ENCODE measurements at regions not wholly inside any gene's neighbourhood (a gene's known extent, or its start where the extent isn't known, plus 50 kb on each side); places are given as distances from the start of the nearest gene placed in this dataset.

GRCh38 chr1:84090447-84091245 is 53.4 kb upstream of the PRKACB start:
- H3K27ac ChIP-seq: no peak overlapping the region
- TF ChIP-seq ZFX (IDR thresholded peaks at IDR 0.05; ENCODE audit: borderline replicate concordance) (no peak), CTCF (IDR thresholded peaks at IDR 0.05) (no peak)

- H3K27ac ChIP-seq: no peak overlapping the region
- TF ChIP-seq ZFX (IDR thresholded peaks at IDR 0.05; ENCODE audit: borderline replicate concordance) (no peak), CTCF (IDR thresholded peaks at IDR 0.05) (no peak)
Observed at GRCh38 chr1:84089867-84090266, 54.2 kb upstream of the PRKACB start.

- TF ChIP-seq CTCF (IDR thresholded peaks at IDR 0.05): no peak
- no peak for TF ChIP-seq ZFX (IDR thresholded peaks at IDR 0.05; ENCODE audit: borderline replicate concordance)
Observed at GRCh38 chr1:84089465-84089864, 54.6 kb upstream of the PRKACB start.

DNA sequence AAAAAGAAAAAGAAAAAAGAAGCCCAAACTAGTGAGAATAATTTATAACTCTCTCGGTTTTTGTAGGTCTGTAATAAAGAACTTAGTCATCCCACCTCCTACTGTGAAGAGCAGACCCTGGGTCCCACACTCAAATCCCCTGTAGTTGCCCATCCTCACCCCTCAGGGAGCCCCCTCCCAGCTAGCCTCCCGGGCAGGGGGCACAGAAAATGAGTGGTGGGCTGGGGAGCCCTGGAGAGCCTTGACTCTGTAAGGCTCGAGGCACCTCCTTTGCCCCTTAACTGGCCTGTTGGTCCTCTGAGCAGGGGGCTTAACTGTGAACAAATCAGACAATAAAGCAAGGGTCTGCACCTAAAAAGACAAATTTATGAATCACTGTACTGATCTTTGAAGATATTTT is 57.5 kb upstream of the PRKACB start:
- TF ChIP-seq ZFX (IDR thresholded peaks at IDR 0.05; ENCODE audit: borderline replicate concordance): no peak
- TF ChIP-seq CTCF (IDR thresholded peaks at IDR 0.05): no peak
- H3K27ac ChIP-seq: no peak overlapping the region

More at GRCh38 chr1:84089465-84089864, 54.6 kb upstream of the PRKACB start:
- H3K27ac ChIP-seq: no peak overlapping the region

- no peak overlapping the region for H3K27ac ChIP-seq
- TF ChIP-seq CTCF (IDR thresholded peaks at IDR 0.05): no peak
- TF ChIP-seq ZFX (IDR thresholded peaks at IDR 0.05; ENCODE audit: borderline replicate concordance): no peak
Observed at GRCh38 chr1:84086189-84086588, 57.9 kb upstream of the PRKACB start.

DNA sequence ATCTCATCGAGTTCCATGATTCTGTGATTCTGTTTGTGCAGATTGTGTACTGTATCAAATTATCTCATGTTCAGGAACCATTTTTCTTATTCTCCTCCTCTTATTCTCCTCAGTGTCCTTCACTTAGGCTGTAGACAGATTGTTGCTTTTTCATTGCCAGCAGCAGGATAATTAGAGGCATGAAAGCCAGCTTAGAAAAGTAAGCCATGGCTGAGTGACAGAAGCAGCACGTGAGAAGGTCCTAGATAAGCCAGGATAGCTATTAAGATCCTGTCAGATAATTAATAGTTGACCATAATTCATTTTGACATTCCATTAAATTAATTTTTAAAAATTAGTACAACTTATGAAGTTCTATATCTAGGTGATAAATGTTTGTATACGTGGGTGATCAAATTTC is 60.8 kb upstream of the PRKACB start:
- H3K27ac ChIP-seq: no peak overlapping the region
- TF ChIP-seq CTCF (IDR thresholded peaks at IDR 0.05) (no peak), ZFX (IDR thresholded peaks at IDR 0.05; ENCODE audit: borderline replicate concordance) (no peak)

DNA sequence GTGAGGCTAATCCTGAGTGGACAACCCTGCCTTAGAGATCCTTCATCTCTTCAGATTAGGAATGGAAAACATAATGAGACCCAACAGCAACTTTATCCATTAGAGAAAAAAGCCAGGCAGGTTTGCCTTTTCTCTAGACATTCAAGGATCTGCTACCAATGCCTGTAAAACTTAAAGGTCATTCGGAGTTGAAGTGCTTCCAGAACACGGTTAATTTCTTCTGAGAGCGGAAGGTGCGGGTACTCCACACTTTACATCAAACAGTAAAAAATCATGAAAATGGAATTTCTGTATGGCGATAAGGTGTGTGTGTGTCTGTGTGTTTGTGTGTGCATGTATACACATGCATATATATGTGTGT is 65.2 kb upstream of the PRKACB start:
- TF ChIP-seq ZFX (IDR thresholded peaks at IDR 0.05; ENCODE audit: borderline replicate concordance) (no peak), CTCF (IDR thresholded peaks at IDR 0.05) (no peak)
- H3K27ac ChIP-seq: peak overlapping the region; percentile 58; the same call in 1 of the 2 replicates

Measured in 22Rv1 (cell line).